ENCODE measurements at regions not wholly inside any gene's neighbourhood (a gene's known extent, or its start where the extent isn't known, plus 50 kb on each side); places are given as distances from the start of the nearest gene placed in this dataset.

DNA sequence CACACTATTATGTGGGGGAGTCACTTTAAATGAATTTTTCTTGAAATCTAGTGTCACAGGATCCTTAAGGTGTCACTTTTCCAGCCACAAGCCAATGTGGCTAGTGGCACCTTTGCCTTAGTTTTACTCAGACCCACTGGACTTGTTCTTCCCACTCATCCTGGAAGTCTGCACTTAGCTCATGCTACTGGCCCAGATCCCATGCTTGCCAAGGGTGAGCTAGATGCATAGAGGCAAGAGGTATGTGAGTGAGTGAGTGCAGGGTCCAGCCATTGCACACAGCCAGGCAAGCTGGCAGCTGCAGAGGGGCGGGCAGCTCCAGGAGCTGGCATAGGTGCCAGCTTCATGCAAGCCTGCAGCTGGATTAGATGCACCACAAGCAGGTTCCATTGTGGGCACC lies 81.0 kb downstream of the CGGBP1 start (continued):
- no peak for TF ChIP-seq PYGO2 (tag; IDR thresholded peaks at IDR 0.05)

GRCh38 chr3:87975716-87976115 lies 83.1 kb downstream of the CGGBP1 start:
- intact Hi-C loops (cut with micrococcal nuclease) = no loop called here
- Histone ChIP-seq H3K27me3 (ENCODE audit: control insufficient read depth in 2 of 2, insufficient read depth in 2 of 2, low read length in 2 of 2) (no peaks in the 10 kb centered on the region), H3K36me3 (ENCODE audit: control insufficient read depth, insufficient read depth, low read length) (no peaks in the 10 kb centered on the region; the same call in 2 of the 3 replicates), H3K79me2 (ENCODE audit: control insufficient read depth, insufficient read depth, low read length) (no peaks in the 10 kb centered on the region), H3K4me1 (replicated peaks in 1 of 2; ENCODE audit: control insufficient read depth in 2 of 2, insufficient read depth in 2 of 2, low read length in 2 of 2) (no peaks in the 10 kb centered on the region), H4K20me1 (replicated peaks; ENCODE audit: control insufficient read depth, insufficient read depth, low read length) (no peaks in the 10 kb centered on the region), H3K4me3 (no peak overlapping the region), H2AFZ (ENCODE audit: low read depth, low read length) (no peak overlapping the region), H3K4me2 (ENCODE audit: insufficient read depth, low read length) (no peak overlapping the region), H3K9me1 (ENCODE audit: control insufficient read depth, insufficient read depth, low read length) (no peaks in the 10 kb centered on the region), H3K9ac (ENCODE audit: insufficient read depth in 1 of 2, low read depth in 2 of 2, low read length in 2 of 2) (no peak overlapping the region), H3K27ac (ENCODE audit: extremely low read depth, low read depth, low read length) (no peak overlapping the region), H3K9me3 (replicated peaks; ENCODE audit: control insufficient read depth, insufficient read depth, low read depth, low read length) (no peaks in the 10 kb centered on the region; the same call in 1 of the 2 replicates)
- 93% methylated on average over 1 of the region's 1 CpG for WGBS (ENCODE audit: insufficient coverage, low coverage, missing lambda C conversion rate)
- ChIA-PET POLR2A (no interaction called here), CTCF (ENCODE audit: low intra/inter-chr PET ratio) (no interaction called here)
- DNase-seq (ENCODE audit: extremely low read depth in 1 of 4, low spot score in 3 of 4) (no peak), ATAC-seq (no peak), FAIRE-seq (no peak)
- in situ Hi-C loops (cut with MboI) = no loop called here
- no TSS peak for BruUV-seq (replicated peaks)
- TF ChIP-seq, protein P1, sequence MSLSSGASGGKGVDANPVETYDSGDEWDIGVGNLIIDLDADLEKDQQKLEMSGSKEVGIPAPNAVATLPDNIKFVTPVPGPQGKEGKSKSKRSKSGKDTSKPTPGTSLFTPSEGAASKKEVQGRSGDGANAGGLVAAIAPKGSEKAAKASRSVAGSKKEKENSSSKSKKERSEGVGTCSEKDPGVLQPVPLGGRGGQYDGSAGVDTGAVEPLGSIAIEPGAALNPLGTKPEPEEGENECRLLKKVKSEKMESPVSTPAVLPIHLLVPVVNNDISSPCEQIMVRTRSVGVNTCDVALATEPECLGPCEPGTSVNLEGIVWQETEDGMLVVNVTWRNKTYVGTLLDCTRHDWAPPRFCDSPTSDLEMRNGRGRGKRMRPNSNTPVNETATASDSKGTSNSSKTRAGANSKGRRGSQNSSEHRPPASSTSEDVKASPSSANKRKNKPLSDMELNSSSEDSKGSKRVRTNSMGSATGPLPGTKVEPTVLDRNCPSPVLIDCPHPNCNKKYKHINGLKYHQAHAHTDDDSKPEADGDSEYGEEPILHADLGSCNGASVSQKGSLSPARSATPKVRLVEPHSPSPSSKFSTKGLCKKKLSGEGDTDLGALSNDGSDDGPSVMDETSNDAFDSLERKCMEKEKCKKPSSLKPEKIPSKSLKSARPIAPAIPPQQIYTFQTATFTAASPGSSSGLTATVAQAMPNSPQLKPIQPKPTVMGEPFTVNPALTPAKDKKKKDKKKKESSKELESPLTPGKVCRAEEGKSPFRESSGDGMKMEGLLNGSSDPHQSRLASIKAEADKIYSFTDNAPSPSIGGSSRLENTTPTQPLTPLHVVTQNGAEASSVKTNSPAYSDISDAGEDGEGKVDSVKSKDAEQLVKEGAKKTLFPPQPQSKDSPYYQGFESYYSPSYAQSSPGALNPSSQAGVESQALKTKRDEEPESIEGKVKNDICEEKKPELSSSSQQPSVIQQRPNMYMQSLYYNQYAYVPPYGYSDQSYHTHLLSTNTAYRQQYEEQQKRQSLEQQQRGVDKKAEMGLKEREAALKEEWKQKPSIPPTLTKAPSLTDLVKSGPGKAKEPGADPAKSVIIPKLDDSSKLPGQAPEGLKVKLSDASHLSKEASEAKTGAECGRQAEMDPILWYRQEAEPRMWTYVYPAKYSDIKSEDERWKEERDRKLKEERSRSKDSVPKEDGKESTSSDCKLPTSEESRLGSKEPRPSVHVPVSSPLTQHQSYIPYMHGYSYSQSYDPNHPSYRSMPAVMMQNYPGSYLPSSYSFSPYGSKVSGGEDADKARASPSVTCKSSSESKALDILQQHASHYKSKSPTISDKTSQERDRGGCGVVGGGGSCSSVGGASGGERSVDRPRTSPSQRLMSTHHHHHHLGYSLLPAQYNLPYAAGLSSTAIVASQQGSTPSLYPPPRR (CRISPR knock-in tag; IDR thresholded peaks at IDR 0.05; ENCODE audit: borderline replicate concordance) = no peak
- TF ChIP-seq PTTG1 (tag; IDR thresholded peaks at IDR 0.05; ENCODE audit: low read depth) (no peak), ETV6 (IDR thresholded peaks at IDR 0.05; ENCODE audit: borderline replicate concordance in 1 of 2, low read depth in 2 of 2, low read length in 1 of 2) (no peak), ETV6 (CRISPR knock-in tag; IDR thresholded peaks at IDR 0.05; ENCODE audit: borderline replicate concordance) (no peak), CCAR2 (IDR thresholded peaks at IDR 0.05; ENCODE audit: low read depth, low read length) (no peak), PRDM10 (IDR thresholded peaks at IDR 0.05; ENCODE audit: partially characterized antibody) (no peak), ZNF57 (CRISPR knock-in tag; IDR thresholded peaks at IDR 0.05) (no peak), E2F8 (IDR thresholded peaks at IDR 0.05; ENCODE audit: low read depth, partially characterized antibody) (no peak)
